H1 (cell line): ENCODE measurements at regions not wholly inside any gene's neighbourhood (a gene's known extent, or its start where the extent isn't known, plus 50 kb on each side); places are given as distances from the start of the nearest gene placed in this dataset.

Experiments
- EP300 ChIP-seq, 2 experiments: IDR thresholded peaks; 1 replicate in 1 of 2; 2 replicates in 1 of 2; pipeline ENCODE4 v1.6.1; 2011 to 2012; ENCODE audit warnings: low read depth in 2 of 2, low read length in 2 of 2, mild to moderate bottlenecking in 2 of 2, borderline replicate concordance in 1 of 2, inconsistent platforms in 1 of 2, moderate library complexity in 1 of 2

- TF ChIP-seq EP300 (IDR thresholded peaks at IDR 0.05; ENCODE audit: borderline replicate concordance in 1 of 2, low read depth in 2 of 2, low read length in 2 of 2): no peak
Observed at GRCh38 chr18:10216791-10217190, 237.6 kb upstream of the APCDD1 start (continued).
